ENCODE measurements at regions not wholly inside any gene's neighbourhood (a gene's known extent, or its start where the extent isn't known, plus 50 kb on each side); places are given as distances from the start of the nearest gene placed in this dataset.

DNA sequence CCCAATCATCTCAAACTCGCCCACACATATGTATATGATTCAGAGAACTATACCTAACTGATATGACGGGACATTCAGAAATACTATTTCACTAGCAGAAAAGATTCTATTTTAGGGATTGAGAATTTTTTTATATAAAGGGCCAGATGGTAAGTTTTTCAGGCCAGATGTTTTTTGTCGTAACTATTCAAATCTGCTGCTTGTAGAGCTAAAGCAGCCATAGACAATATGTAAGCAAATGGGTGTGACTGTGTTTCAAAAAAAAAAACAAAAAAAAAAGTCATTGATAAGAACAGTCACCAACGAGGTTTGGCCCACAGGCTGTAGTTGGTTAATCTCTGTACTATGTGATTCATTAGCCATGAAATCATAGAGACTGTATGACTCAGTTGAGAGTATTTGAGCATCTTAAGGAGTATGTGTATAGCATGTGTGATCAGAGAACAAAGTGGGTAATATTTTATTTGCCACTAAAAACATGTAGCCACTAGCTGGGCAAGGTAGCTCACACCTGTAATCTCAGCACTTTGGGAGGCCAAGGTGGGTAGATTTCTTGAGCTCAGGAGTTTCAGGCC is 2724.7 kb downstream of the PCDH9 start:
- Mint-ChIP-seq H3K27me3 (ENCODE audit: unreplicated experiment) (no peaks in the 10 kb centered on the region), H3K9me3 (ENCODE audit: unreplicated experiment) (peaks cover 7% of the 10 kb centered on the region), H3K4me1 (ENCODE audit: unreplicated experiment) (no peaks in the 10 kb centered on the region), H3K4me3 (ENCODE audit: unreplicated experiment) (no peak overlapping the region), H3K36me3 (ENCODE audit: unreplicated experiment) (no peaks in the 10 kb centered on the region), H3K27ac (ENCODE audit: unreplicated experiment) (no peak overlapping the region)
- DNase-seq (ENCODE audit: extremely low spot score, unreplicated experiment), result no peak
- TF ChIP-seq, protein P1, sequence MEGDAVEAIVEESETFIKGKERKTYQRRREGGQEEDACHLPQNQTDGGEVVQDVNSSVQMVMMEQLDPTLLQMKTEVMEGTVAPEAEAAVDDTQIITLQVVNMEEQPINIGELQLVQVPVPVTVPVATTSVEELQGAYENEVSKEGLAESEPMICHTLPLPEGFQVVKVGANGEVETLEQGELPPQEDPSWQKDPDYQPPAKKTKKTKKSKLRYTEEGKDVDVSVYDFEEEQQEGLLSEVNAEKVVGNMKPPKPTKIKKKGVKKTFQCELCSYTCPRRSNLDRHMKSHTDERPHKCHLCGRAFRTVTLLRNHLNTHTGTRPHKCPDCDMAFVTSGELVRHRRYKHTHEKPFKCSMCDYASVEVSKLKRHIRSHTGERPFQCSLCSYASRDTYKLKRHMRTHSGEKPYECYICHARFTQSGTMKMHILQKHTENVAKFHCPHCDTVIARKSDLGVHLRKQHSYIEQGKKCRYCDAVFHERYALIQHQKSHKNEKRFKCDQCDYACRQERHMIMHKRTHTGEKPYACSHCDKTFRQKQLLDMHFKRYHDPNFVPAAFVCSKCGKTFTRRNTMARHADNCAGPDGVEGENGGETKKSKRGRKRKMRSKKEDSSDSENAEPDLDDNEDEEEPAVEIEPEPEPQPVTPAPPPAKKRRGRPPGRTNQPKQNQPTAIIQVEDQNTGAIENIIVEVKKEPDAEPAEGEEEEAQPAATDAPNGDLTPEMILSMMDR (IDR thresholded peaks at IDR 0.05), result no peak

DNA sequence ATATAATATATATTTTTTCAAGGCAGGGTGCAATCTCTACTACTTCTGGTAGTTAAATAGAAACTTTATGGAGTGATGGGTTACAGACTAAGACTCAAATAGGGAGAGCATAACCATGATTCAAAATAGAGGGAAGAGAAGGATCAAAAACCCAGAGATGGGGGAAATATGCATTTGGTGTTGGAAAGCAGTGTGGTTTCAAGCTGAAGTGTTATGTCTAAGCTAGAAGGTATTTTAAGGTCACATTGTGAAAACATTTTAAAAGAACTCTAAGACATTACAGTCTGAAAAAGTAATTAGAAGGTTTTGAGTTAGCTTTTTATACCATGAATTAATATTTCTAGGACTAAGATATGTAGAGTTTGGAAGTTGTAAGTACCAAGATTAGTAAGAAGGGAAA is 2741.4 kb downstream of the PCDH9 start:
- Mint-ChIP-seq H3K4me1 (ENCODE audit: unreplicated experiment) (peaks cover 4% of the 10 kb centered on the region), H3K4me3 (ENCODE audit: unreplicated experiment) (no peak overlapping the region), H3K27ac (ENCODE audit: unreplicated experiment) (no peak overlapping the region), H3K36me3 (ENCODE audit: unreplicated experiment) (no peaks in the 10 kb centered on the region), H3K27me3 (ENCODE audit: unreplicated experiment) (no peaks in the 10 kb centered on the region), H3K9me3 (ENCODE audit: unreplicated experiment) (peaks cover 5% of the 10 kb centered on the region)
- no peak for DNase-seq (ENCODE audit: extremely low spot score, unreplicated experiment)
- TF ChIP-seq, protein P1 (IDR thresholded peaks at IDR 0.05), result no peak

DNA sequence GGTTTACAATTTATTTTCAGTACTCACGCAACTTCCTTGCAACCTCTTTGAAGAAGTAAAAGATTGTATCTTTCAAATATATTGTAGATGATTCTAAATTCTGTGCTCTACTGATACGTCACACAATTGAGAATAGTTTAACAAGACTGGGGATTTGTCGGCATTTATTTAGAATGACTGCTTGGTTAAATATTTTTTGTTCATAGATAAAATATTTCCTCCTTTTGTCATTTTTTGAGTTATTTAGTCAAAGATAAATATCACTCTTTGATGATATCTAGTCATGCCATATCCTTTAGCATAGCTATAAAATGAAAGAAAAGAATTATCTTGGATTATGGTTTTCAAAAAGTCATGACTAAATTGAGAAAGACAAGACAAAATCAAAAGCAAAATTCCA is 2747.8 kb downstream of the PCDH9 start:
- DNase-seq (ENCODE audit: extremely low spot score, unreplicated experiment), result no peak
- TF ChIP-seq, protein P1 (IDR thresholded peaks at IDR 0.05), result no peak
- Mint-ChIP-seq H3K4me1 (ENCODE audit: unreplicated experiment) (peaks cover 13% of the 10 kb centered on the region), H3K27me3 (ENCODE audit: unreplicated experiment) (no peaks in the 10 kb centered on the region), H3K27ac (ENCODE audit: unreplicated experiment) (no peak overlapping the region), H3K36me3 (ENCODE audit: unreplicated experiment) (no peaks in the 10 kb centered on the region), H3K4me3 (ENCODE audit: unreplicated experiment) (no peak overlapping the region), H3K9me3 (ENCODE audit: unreplicated experiment) (no peaks in the 10 kb centered on the region)

DNA sequence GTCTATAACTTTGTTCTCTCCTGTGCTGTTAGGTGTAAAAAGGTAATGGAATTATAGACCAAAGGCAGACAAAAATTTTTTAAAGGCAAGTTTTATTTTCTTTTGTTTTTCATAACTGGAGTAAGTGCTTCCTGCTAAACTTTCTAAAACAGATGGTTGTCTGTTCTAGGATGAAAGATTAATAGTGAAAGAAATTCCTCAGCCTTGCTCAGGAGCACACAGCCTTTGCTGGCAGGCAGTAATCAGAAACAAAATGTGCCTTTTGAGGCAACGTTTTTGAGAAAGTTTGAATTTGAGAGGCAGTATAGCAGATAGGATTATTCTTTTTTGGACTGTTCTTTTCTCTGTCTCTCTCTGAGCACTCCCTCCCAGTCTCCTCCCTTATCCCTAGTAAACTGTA is 2749.5 kb downstream of the PCDH9 start:
- H3K27ac Mint-ChIP-seq (ENCODE audit: unreplicated experiment), result peak overlapping the region; percentile 21
- H3K9me3 Mint-ChIP-seq (ENCODE audit: unreplicated experiment), result peaks cover 8% of the 10 kb centered on the region
- no peak overlapping the region for H3K4me3 Mint-ChIP-seq (ENCODE audit: unreplicated experiment)
- H3K27me3 Mint-ChIP-seq (ENCODE audit: unreplicated experiment), result no peaks in the 10 kb centered on the region
- H3K4me1 Mint-ChIP-seq (ENCODE audit: unreplicated experiment), result peaks cover 13% of the 10 kb centered on the region
- TF ChIP-seq, protein P1 (IDR thresholded peaks at IDR 0.05), result no peak
- no peaks in the 10 kb centered on the region for H3K36me3 Mint-ChIP-seq (ENCODE audit: unreplicated experiment)
- DNase-seq (ENCODE audit: extremely low spot score, unreplicated experiment), result no peak

DNA sequence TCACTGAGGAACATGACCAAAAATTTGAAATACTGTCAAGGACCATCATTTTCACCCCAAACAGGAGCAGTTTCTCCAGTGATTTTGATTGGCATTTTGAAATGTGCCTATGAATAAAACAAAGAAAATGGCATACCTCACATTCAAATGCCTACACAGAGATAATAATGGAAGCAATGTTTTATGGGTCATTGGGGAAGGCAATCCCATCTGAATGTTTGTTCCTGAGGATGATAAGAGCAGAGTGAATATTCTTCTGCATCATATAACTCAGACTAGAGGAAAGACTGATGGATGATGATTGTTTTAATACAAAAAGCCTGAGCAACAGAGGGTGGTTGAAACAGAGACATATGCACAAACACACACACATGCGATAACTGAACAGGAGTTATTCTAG is 2749.9 kb downstream of the PCDH9 start:
- H3K27ac Mint-ChIP-seq (ENCODE audit: unreplicated experiment), result no peak overlapping the region
- no peaks in the 10 kb centered on the region for H3K27me3 Mint-ChIP-seq (ENCODE audit: unreplicated experiment)
- TF ChIP-seq, protein P1 (IDR thresholded peaks at IDR 0.05), result no peak
- H3K4me3 Mint-ChIP-seq (ENCODE audit: unreplicated experiment), result no peak overlapping the region
- H3K4me1 Mint-ChIP-seq (ENCODE audit: unreplicated experiment), result peaks cover 13% of the 10 kb centered on the region
- no peaks in the 10 kb centered on the region for H3K36me3 Mint-ChIP-seq (ENCODE audit: unreplicated experiment)
- H3K9me3 Mint-ChIP-seq (ENCODE audit: unreplicated experiment), result peaks cover 11% of the 10 kb centered on the region
- no peak for DNase-seq (ENCODE audit: extremely low spot score, unreplicated experiment)
